Smooth muscle cell of the brain vasculature (primary cell): ENCODE measurements at regions not wholly inside any gene's neighbourhood (a gene's known extent, or its start where the extent isn't known, plus 50 kb on each side); places are given as distances from the start of the nearest gene placed in this dataset.
A peak's percentile ranks its signal among the peaks of the same experiment; 100 is the strongest.

ENCODE experiments used
- DNase-seq: peaks from one replicate; pipeline ENCODE4 v3.0.0-alpha.2; 2012; ENCODE audit warnings: low read depth, low spot score

- no peak for DNase-seq
Observed at GRCh38 chr5:164012371-164012770, 507.0 kb downstream of the MAT2B start.

- DNase-seq, result peak; percentile 45
Observed at GRCh38 chr5:164013077-164013670, 507.8 kb downstream of the MAT2B start.

GRCh38 chr5:164020116-164020515 lies 514.7 kb downstream of the MAT2B start:
- no peak for DNase-seq

GRCh38 chr5:164027738-164028137 lies 522.3 kb downstream of the MAT2B start:
- no peak for DNase-seq

- DNase-seq, result no peak
Observed at GRCh38 chr5:164038128-164038783, 532.8 kb downstream of the MAT2B start.

- no peak for DNase-seq
Observed at GRCh38 chr5:164041105-164041504, 535.7 kb downstream of the MAT2B start.

- DNase-seq, result no peak
Observed at GRCh38 chr5:164048359-164048926, 543.0 kb downstream of the MAT2B start.

- no peak for DNase-seq
Observed at GRCh38 chr5:164051745-164052144, 546.3 kb downstream of the MAT2B start.

GRCh38 chr5:164052536-164053093 lies 547.2 kb downstream of the MAT2B start:
- DNase-seq, result no peak

GRCh38 chr5:164053123-164053522 lies 547.7 kb downstream of the MAT2B start:
- no peak for DNase-seq

GRCh38 chr5:164054461-164054860 lies 549.0 kb downstream of the MAT2B start:
- no peak for DNase-seq

- no peak for DNase-seq
Observed at GRCh38 chr5:164057121-164057520, 551.7 kb downstream of the MAT2B start.

GRCh38 chr5:164058621-164059020 lies 553.2 kb downstream of the MAT2B start:
- DNase-seq, result no peak

- no peak for DNase-seq
Observed at GRCh38 chr5:164059471-164059870, 554.1 kb downstream of the MAT2B start.

GRCh38 chr5:164060786-164061355 lies 555.5 kb downstream of the MAT2B start:
- no peak for DNase-seq

- DNase-seq, result no peak
Observed at GRCh38 chr5:164062304-164062703, 556.9 kb downstream of the MAT2B start.

GRCh38 chr5:164065266-164065665 lies 559.8 kb downstream of the MAT2B start:
- DNase-seq, result no peak

- no peak for DNase-seq
Observed at GRCh38 chr5:164071671-164072070, 566.3 kb downstream of the MAT2B start.

- no peak for DNase-seq
Observed at GRCh38 chr5:164073081-164073480, 567.7 kb downstream of the MAT2B start.

- no peak for DNase-seq
Observed at GRCh38 chr5:164076556-164076955, 571.1 kb downstream of the MAT2B start.

GRCh38 chr5:164090358-164090757 lies 584.9 kb downstream of the MAT2B start:
- DNase-seq, result no peak

GRCh38 chr5:164091836-164092235 lies 586.4 kb downstream of the MAT2B start:
- DNase-seq, result no peak

GRCh38 chr5:164094291-164094690 lies 588.9 kb downstream of the MAT2B start:
- no peak for DNase-seq
